ENCODE measurements at regions not wholly inside any gene's neighbourhood (a gene's known extent, or its start where the extent isn't known, plus 50 kb on each side); places are given as distances from the start of the nearest gene placed in this dataset.
A peak's percentile ranks its signal among the peaks of the same experiment; 100 is the strongest.

GRCh38 chr13:81142306-81142999 lies 801.5 kb upstream of the SPRY2 start:
- Histone ChIP-seq H3K9me3 (no peaks in the 10 kb centered on the region), H3K36me3 (ENCODE audit: low read depth) (no peaks in the 10 kb centered on the region), H3K4me1 (ENCODE audit: low read depth) (no peaks in the 10 kb centered on the region), H3K4me3 (no peak overlapping the region)
- no peak for DNase-seq
- no peak for ATAC-seq
- TF ChIP-seq, protein P1, sequence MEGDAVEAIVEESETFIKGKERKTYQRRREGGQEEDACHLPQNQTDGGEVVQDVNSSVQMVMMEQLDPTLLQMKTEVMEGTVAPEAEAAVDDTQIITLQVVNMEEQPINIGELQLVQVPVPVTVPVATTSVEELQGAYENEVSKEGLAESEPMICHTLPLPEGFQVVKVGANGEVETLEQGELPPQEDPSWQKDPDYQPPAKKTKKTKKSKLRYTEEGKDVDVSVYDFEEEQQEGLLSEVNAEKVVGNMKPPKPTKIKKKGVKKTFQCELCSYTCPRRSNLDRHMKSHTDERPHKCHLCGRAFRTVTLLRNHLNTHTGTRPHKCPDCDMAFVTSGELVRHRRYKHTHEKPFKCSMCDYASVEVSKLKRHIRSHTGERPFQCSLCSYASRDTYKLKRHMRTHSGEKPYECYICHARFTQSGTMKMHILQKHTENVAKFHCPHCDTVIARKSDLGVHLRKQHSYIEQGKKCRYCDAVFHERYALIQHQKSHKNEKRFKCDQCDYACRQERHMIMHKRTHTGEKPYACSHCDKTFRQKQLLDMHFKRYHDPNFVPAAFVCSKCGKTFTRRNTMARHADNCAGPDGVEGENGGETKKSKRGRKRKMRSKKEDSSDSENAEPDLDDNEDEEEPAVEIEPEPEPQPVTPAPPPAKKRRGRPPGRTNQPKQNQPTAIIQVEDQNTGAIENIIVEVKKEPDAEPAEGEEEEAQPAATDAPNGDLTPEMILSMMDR (IDR thresholded peaks at IDR 0.05), result no peak
- intact Hi-C loops (cut with DNase I, micrococcal nuclease), result no loop called here

- H3K4me3 ChIP-seq, result no peak overlapping the region
- H3K9me3 ChIP-seq, result no peaks in the 10 kb centered on the region
- intact Hi-C loops (cut with DNase I, micrococcal nuclease), result no loop called here
- DNase-seq, result no peak
- TF ChIP-seq, protein P1 (IDR thresholded peaks at IDR 0.05), result no peak
- no peak for ATAC-seq
- H3K4me1 ChIP-seq (ENCODE audit: low read depth), result no peaks in the 10 kb centered on the region
- no peaks in the 10 kb centered on the region for H3K36me3 ChIP-seq (ENCODE audit: low read depth)
These were observed 799.7 kb upstream of the SPRY2 start for GRCh38 chr13:81140675-81141074.

- TF ChIP-seq, protein P1 (IDR thresholded peaks at IDR 0.05), result no peak
- Histone ChIP-seq H3K4me1 (ENCODE audit: low read depth) (no peaks in the 10 kb centered on the region), H3K4me3 (no peak overlapping the region), H3K9me3 (no peaks in the 10 kb centered on the region), H3K36me3 (ENCODE audit: low read depth) (no peaks in the 10 kb centered on the region)
- ATAC-seq, result no peak
- DNase-seq, result no peak
- intact Hi-C loops (cut with DNase I, micrococcal nuclease), result no loop called here
These were observed 799.1 kb upstream of the SPRY2 start for GRCh38 chr13:81139987-81140386.

- H3K4me1 ChIP-seq (ENCODE audit: low read depth), result no peaks in the 10 kb centered on the region
- TF ChIP-seq, protein P1 (IDR thresholded peaks at IDR 0.05), result no peak
- H3K4me3 ChIP-seq, result no peak overlapping the region
- H3K36me3 ChIP-seq (ENCODE audit: low read depth), result no peaks in the 10 kb centered on the region
- H3K9me3 ChIP-seq, result no peaks in the 10 kb centered on the region
- peak in 1 of 3 donors; percentile 16 for DNase-seq
- peak; percentile 62 for ATAC-seq
- intact Hi-C loops (cut with DNase I, micrococcal nuclease), result no loop called here
These were observed 797.5 kb upstream of the SPRY2 start for GRCh38 chr13:81138353-81138980.

- TF ChIP-seq, protein P1 (IDR thresholded peaks at IDR 0.05), result no peak
- intact Hi-C loops (cut with DNase I, micrococcal nuclease), result no loop called here
- H3K9me3 ChIP-seq, result no peaks in the 10 kb centered on the region
- DNase-seq, result no peak
- no peak for ATAC-seq
- no peaks in the 10 kb centered on the region for H3K4me1 ChIP-seq (ENCODE audit: low read depth)
- H3K36me3 ChIP-seq (ENCODE audit: low read depth), result no peaks in the 10 kb centered on the region
- no peak overlapping the region for H3K4me3 ChIP-seq
These were observed 792.1 kb upstream of the SPRY2 start for GRCh38 chr13:81133066-81133465.

All from mucosa of descending colon (tissue), 3 donors.